Fibroblast of the aortic adventitia (primary cell): ENCODE measurements at regions not wholly inside any gene's neighbourhood (a gene's known extent, or its start where the extent isn't known, plus 50 kb on each side); places are given as distances from the start of the nearest gene placed in this dataset.
"Not testable (repeated sequence)": the region's sequence is repeated elsewhere in the genome, so short reads cannot be mapped to it uniquely, and the experiment has no call there.

Source experiments
- DNase-seq: peaks from one replicate; pipeline ENCODE4 v3.0.0-alpha.2; 2010; ENCODE audit warnings: low read depth
- H3K4me3 ChIP-seq: 2 replicates; pipeline ENCODE4 v1.5.1; 2011; ENCODE audit warnings: low read depth, mild to moderate bottlenecking, control low read depth, low read length, moderate library complexity
- TF ChIP-seq, protein P1 (sequence below): IDR thresholded peaks from 2 replicates; pipeline ENCODE4 v1.5.1; 2011; ENCODE audit warnings: mild to moderate bottlenecking, low read length, control low read depth, inconsistent platforms; ENCODE audit not compliant: insufficient read depth

DNA sequence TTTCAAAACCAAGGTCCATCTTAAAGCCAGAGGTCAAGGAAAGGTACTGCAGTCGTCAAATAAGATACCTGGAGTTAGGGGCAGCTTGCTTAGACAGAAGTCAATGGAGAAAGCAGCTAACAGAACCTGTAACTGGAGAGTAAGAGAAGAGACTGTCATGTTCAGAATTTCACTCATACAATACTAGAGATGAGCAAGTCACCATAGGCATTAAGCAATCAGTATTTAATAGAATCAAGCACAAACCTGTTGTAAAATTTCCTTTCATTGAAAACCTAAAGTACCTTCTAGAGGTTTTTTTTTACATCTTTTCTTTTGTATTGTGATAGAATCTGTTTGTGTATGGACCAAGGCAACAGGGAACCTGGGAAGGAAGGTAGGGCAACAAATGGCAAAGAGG lies 183.4 kb upstream of the ERBB4 start:
- DNase-seq = no peak
- TF ChIP-seq, protein P1, sequence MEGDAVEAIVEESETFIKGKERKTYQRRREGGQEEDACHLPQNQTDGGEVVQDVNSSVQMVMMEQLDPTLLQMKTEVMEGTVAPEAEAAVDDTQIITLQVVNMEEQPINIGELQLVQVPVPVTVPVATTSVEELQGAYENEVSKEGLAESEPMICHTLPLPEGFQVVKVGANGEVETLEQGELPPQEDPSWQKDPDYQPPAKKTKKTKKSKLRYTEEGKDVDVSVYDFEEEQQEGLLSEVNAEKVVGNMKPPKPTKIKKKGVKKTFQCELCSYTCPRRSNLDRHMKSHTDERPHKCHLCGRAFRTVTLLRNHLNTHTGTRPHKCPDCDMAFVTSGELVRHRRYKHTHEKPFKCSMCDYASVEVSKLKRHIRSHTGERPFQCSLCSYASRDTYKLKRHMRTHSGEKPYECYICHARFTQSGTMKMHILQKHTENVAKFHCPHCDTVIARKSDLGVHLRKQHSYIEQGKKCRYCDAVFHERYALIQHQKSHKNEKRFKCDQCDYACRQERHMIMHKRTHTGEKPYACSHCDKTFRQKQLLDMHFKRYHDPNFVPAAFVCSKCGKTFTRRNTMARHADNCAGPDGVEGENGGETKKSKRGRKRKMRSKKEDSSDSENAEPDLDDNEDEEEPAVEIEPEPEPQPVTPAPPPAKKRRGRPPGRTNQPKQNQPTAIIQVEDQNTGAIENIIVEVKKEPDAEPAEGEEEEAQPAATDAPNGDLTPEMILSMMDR = no peak
- no peak overlapping the region for H3K4me3 ChIP-seq

DNA sequence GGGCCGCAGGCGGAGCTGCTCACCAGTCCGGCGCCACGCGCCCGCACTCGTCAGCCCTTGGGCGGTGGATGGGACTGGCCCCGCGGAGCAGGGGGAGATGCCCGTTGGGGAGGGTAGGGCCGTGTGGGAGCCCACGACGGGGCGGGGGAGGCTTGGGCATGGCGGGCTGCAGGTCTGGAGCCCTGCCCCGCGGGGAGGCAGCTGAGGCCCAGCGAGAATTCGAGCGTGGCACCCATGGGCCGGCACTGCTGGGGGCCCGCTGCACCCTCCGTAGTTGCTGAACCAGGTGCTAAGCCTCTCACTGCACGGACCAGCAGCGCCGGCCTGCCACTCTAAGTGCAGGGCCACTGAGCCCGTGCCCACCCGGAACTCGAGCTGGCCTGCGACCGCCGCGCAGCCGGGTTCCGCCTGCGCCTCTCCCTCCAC lies 182.4 kb upstream of the ERBB4 start:
- DNase-seq = no peak
- TF ChIP-seq, protein P1 = no peak
- no peak overlapping the region for H3K4me3 ChIP-seq

DNA sequence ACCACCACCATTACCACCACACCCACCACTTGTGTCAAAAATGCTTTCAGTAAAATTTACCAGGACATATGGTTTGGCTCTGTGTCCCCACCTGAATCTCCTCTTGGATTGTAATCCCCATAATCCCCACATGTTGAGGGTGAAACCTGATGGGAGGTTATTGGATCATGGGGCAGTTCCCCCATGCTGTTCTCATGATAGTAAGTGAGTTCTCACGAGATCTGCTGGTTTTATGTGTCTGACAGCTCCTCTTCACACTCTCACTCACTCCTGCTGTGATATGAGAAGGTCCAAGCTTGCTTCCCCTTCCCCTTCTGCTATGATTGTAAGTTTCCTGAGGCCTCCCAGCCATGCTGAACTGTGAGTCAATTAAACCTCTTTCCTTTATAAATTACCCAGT lies 176.8 kb upstream of the ERBB4 start:
- DNase-seq, H3K4me3 ChIP-seq: not testable (repeated sequence)

DNA sequence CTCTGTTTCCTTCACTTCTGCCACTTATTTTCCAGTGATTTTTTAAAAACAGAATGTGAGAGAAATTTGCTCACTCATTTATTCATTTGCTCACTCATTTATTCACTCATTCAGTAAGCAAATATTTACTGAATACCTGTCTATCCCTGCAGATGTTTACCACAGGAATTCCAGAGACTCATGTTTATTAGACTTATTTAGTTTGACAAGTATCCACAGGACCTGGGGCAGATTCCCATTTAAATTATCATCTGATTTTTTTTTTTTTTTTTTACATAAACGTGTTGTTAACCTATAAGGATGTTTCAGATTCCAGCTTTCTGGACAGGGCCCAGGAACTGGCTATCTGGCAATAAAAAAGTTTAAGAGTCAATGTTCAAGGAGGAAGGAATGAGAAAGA lies 175.1 kb upstream of the ERBB4 start:
- no peak for DNase-seq
- TF ChIP-seq, protein P1 = no peak
- H3K4me3 ChIP-seq = no peak overlapping the region

DNA sequence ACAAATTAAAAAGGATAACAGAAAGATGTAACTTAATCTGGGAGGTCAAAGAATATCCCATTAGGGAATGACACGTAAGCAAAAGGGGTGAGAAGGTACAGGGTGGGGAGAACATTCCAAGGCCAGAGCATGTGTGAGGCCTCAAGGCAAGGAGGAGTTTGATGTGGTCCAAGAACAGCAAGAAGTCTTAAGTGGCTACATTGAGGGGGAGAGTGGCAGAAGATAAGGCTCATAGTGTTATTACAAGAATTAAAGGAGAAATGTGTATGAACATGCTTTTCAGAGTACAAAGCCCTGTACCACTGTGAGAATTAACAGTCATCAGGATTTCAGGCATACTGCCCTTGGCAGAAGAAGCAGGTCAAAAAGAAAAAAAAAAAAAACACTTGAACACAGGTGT lies 174.4 kb upstream of the ERBB4 start:
- peak; percentile 16 for DNase-seq
- H3K4me3 ChIP-seq = no peak overlapping the region
- TF ChIP-seq, protein P1 = no peak

DNA sequence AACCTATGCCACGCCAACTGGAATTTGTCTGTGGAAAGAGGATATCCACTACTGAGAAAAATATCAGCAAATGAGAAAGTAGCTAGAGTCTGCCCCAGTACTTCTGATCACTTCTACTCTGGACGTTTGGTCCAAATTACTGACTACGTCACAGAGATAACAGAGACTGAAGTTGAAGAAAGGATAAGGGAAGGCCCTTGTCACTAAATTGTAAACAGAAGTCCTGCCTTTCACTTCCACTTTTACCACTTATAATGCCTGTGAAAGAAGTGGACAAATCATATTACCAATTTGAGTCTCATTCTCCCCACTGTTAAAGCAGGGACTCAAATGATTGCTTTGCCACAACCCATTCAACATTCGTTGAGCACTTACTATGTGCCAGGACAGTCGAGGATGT lies 173.9 kb upstream of the ERBB4 start:
- TF ChIP-seq, protein P1 = no peak
- no peak for DNase-seq
- no peak overlapping the region for H3K4me3 ChIP-seq

DNA sequence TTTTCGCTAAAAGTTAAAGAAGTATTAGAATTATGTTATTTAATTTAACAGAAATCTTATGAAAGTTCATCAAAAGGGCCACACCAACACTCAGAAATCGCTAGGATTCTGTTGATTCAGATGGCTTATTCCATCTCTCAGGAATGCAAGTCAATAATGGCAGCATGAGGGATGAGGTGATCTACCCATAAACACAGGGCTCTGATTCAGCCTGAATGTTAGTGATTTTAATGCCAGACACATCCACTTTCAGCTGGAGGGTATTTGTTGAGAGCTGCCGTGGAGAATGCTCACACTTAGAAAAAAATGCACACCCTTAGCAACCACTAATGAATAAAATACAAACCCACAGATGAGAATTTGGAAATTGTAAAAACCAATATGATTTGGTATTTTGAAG lies 173.3 kb upstream of the ERBB4 start:
- TF ChIP-seq, protein P1 = no peak
- H3K4me3 ChIP-seq = no peak overlapping the region
- peak; percentile 53 for DNase-seq
